GM19395 (cell line): ENCODE measurements at regions not wholly inside any gene's neighbourhood (a gene's known extent, or its start where the extent isn't known, plus 50 kb on each side); places are given as distances from the start of the nearest gene placed in this dataset.

Experiments used
- ATAC-seq: cut with Tn5 transposase; IDR thresholded peaks from one replicate; pipeline ENCODE4 v1.9.1; 2021; ENCODE audit warnings: mild to moderate bottlenecking, moderate library complexity; ENCODE audit not compliant: unreplicated experiment

GRCh38 chr6:6835223-6835503 is 246.6 kb downstream of the LY86 start:
- ATAC-seq = no peak

GRCh38 chr6:6836609-6837406 is 248.3 kb downstream of the LY86 start:
- no peak for ATAC-seq

GRCh38 chr6:6837541-6838080 is 249.1 kb downstream of the LY86 start:
- ATAC-seq = no peak

GRCh38 chr6:6840831-6841291 is 252.3 kb downstream of the LY86 start:
- peak; percentile 96 for ATAC-seq

- no peak for ATAC-seq
Observed at GRCh38 chr6:6841571-6841970, 253.1 kb downstream of the LY86 start.

GRCh38 chr6:6842291-6842690 is 253.8 kb downstream of the LY86 start:
- ATAC-seq = no peak

- ATAC-seq = no peak
Observed at GRCh38 chr6:6843057-6843627, 254.6 kb downstream of the LY86 start.

- no peak for ATAC-seq
Observed at GRCh38 chr6:6843777-6844176, 255.3 kb downstream of the LY86 start.

- ATAC-seq = no peak
Observed at GRCh38 chr6:6844530-6844929, 256.0 kb downstream of the LY86 start.

GRCh38 chr6:6845603-6846002 is 257.1 kb downstream of the LY86 start:
- ATAC-seq = no peak

- ATAC-seq = no peak
Observed at GRCh38 chr6:6847591-6847990, 259.1 kb downstream of the LY86 start.

GRCh38 chr6:6851059-6851948 is 256.5 kb upstream of the RREB1 start:
- no peak for ATAC-seq

- no peak for ATAC-seq
Observed at GRCh38 chr6:6851949-6852261, 255.9 kb upstream of the RREB1 start.

- peak; percentile 67 for ATAC-seq
Observed at GRCh38 chr6:6856538-6857523, 250.9 kb upstream of the RREB1 start.

GRCh38 chr6:6857528-6857927 is 250.2 kb upstream of the RREB1 start:
- ATAC-seq = no peak

- no peak for ATAC-seq
Observed at GRCh38 chr6:6858533-6858982, 249.2 kb upstream of the RREB1 start.

- no peak for ATAC-seq
Observed at GRCh38 chr6:6859105-6859504, 248.7 kb upstream of the RREB1 start.

- no peak for ATAC-seq
Observed at GRCh38 chr6:6859722-6860121, 248.0 kb upstream of the RREB1 start.

- ATAC-seq = no peak
Observed at GRCh38 chr6:6860863-6861262, 246.9 kb upstream of the RREB1 start.

GRCh38 chr6:6861351-6861894 is 246.3 kb upstream of the RREB1 start:
- ATAC-seq = no peak
